ENCODE measurements at regions not wholly inside any gene's neighbourhood (a gene's known extent, or its start where the extent isn't known, plus 50 kb on each side); places are given as distances from the start of the nearest gene placed in this dataset.

DNA sequence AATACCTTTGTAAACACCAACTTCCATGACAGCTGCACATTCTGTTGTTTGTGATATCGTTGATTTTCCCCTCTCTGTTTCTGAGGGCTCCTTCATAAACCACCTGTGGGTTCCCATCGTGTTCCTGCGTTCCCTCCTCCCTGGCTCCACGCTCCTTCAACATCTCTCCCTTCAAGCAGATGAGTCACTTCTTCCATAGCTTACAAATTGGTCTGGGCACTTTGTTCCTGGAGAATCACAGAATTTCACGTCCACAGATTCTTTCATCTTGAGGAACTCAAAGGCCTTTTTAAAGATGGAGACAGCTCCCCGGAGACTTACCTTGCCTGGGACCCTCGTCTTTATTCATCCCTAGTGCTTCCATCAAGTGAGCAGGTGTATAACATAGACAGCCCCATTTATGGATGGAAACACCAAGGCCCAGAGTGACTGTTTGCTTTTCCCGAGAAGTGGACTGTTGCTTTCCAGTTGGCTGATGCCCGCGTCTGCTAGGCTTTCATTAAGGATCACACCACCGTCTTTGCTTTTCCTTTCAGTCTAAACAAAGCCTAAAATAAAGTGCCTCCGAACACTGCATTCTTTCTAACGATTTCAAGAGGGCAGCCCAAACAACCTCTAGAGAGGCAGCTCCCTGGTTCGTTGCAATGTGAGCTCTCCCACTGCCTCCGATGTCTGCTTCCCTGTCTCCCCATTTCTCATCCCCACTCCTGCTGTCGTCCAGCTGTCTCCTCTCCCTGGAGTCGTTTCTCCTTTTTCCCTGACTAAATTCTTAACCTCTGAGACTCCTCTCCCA is 146.3 kb upstream of the STX18 start:
- Histone ChIP-seq H3K9me3 (no peaks in the 10 kb centered on the region), H3K27me3 (no peaks in the 10 kb centered on the region), H3K4me3 (no peak overlapping the region), H3K4me1 (no peaks in the 10 kb centered on the region), H3K27ac (no peak overlapping the region), H3K36me3 (no peaks in the 10 kb centered on the region)
- in situ Hi-C loops (cut with MboI; ENCODE audit: low pct_ligation_motif_present in 1 of 4, low pct_unique_long_range_greater_than_20kb in 1 of 4, low sequenced_read_pairs in 3 of 4), result no loop called here
- 63 to 74% methylated on average over 16 to 17 of the region's 17 CpGs for WGBS, 2 donors (ENCODE audit: low coverage in 1 of 2)
- no peak for DNase-seq
- TF ChIP-seq POLR2AphosphoS5 (IDR thresholded peaks at IDR 0.05), result no peak
- TF ChIP-seq POLR2A (IDR thresholded peaks at IDR 0.05), result no peak
- TF ChIP-seq, protein P1, sequence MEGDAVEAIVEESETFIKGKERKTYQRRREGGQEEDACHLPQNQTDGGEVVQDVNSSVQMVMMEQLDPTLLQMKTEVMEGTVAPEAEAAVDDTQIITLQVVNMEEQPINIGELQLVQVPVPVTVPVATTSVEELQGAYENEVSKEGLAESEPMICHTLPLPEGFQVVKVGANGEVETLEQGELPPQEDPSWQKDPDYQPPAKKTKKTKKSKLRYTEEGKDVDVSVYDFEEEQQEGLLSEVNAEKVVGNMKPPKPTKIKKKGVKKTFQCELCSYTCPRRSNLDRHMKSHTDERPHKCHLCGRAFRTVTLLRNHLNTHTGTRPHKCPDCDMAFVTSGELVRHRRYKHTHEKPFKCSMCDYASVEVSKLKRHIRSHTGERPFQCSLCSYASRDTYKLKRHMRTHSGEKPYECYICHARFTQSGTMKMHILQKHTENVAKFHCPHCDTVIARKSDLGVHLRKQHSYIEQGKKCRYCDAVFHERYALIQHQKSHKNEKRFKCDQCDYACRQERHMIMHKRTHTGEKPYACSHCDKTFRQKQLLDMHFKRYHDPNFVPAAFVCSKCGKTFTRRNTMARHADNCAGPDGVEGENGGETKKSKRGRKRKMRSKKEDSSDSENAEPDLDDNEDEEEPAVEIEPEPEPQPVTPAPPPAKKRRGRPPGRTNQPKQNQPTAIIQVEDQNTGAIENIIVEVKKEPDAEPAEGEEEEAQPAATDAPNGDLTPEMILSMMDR (IDR thresholded peaks at IDR 0.05), result no peak
- TF ChIP-seq EP300 (IDR thresholded peaks at IDR 0.05; ENCODE audit: low read depth), result no peak
- intact Hi-C loops (cut with DNase I; ENCODE audit: low total_unique reads), result no loop called here

GRCh38 chr4:4687100-4687499 is 145.3 kb upstream of the STX18 start:
- intact Hi-C loops (cut with DNase I; ENCODE audit: low total_unique reads), result no loop called here
- no peak for DNase-seq
- in situ Hi-C loops (cut with MboI; ENCODE audit: low pct_ligation_motif_present in 1 of 4, low pct_unique_long_range_greater_than_20kb in 1 of 4, low sequenced_read_pairs in 3 of 4), result no loop called here
- TF ChIP-seq POLR2AphosphoS5 (IDR thresholded peaks at IDR 0.05) (no peak), POLR2A (IDR thresholded peaks at IDR 0.05) (no peak), EP300 (IDR thresholded peaks at IDR 0.05; ENCODE audit: low read depth) (no peak)
- TF ChIP-seq, protein P1 (IDR thresholded peaks at IDR 0.05), result no peak
- H3K36me3 ChIP-seq, result no peaks in the 10 kb centered on the region
- WGBS, 2 donors (ENCODE audit: low coverage in 1 of 2), result 100% methylated on average over 3 to 4 of the region's 4 CpGs
- no peaks in the 10 kb centered on the region for H3K4me1 ChIP-seq
- H3K9me3 ChIP-seq, result no peaks in the 10 kb centered on the region
- no peak overlapping the region for H3K4me3 ChIP-seq
- no peaks in the 10 kb centered on the region for H3K27me3 ChIP-seq
- H3K27ac ChIP-seq, result no peak overlapping the region

GRCh38 chr4:4685810-4686795 is 144.3 kb upstream of the STX18 start:
- Histone ChIP-seq H3K27ac (no peak overlapping the region), H3K4me3 (no peak overlapping the region), H3K27me3 (no peaks in the 10 kb centered on the region), H3K36me3 (no peaks in the 10 kb centered on the region), H3K4me1 (no peaks in the 10 kb centered on the region), H3K9me3 (no peaks in the 10 kb centered on the region)
- in situ Hi-C loops (cut with MboI; ENCODE audit: low pct_ligation_motif_present in 1 of 4, low pct_unique_long_range_greater_than_20kb in 1 of 4, low sequenced_read_pairs in 3 of 4), result no loop called here
- intact Hi-C loops (cut with DNase I; ENCODE audit: low total_unique reads), result no loop called here
- 82% methylated on average over 10 of the region's 10 CpGs; no CpG with 5 or more reads in 1 of the 2 donors for WGBS, 2 donors (ENCODE audit: low coverage in 1 of 2)
- DNase-seq, result no peak
- TF ChIP-seq EP300 (IDR thresholded peaks at IDR 0.05; ENCODE audit: low read depth) (no peak), POLR2AphosphoS5 (IDR thresholded peaks at IDR 0.05) (no peak), POLR2A (IDR thresholded peaks at IDR 0.05) (no peak)
- TF ChIP-seq, protein P1 (IDR thresholded peaks at IDR 0.05), result no peak

DNA sequence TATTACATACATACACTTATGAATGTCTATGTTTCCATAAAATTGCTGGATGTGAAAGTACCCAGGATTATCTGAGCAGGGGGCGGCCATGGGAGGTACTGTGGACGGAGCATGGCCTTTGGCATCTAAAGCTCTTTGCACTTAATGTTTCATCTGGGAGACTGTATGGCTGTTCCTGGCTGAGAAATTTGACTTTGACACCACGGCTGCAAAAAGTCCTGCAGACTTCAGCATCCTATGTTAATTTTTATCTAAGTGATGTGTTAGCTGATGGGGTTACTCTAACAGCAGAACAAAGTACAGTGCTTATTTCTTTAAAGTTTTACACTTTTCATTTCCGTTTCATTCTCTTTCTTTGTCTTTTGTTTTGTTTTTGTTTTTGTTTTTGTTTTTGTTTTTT is 139.8 kb upstream of the STX18 start:
- Histone ChIP-seq H3K4me3 (no peak overlapping the region), H3K9me3 (no peaks in the 10 kb centered on the region), H3K4me1 (no peaks in the 10 kb centered on the region), H3K27me3 (no peaks in the 10 kb centered on the region), H3K27ac (no peak overlapping the region), H3K36me3 (no peaks in the 10 kb centered on the region)
- 95% methylated on average over 4 of the region's 4 CpGs for WGBS, 2 donors (ENCODE audit: low coverage in 1 of 2)
- intact Hi-C loops (cut with DNase I; ENCODE audit: low total_unique reads), result no loop called here
- in situ Hi-C loops (cut with MboI; ENCODE audit: low pct_ligation_motif_present in 1 of 4, low pct_unique_long_range_greater_than_20kb in 1 of 4, low sequenced_read_pairs in 3 of 4), result no loop called here
- no peak for TF ChIP-seq POLR2A (IDR thresholded peaks at IDR 0.05)
- TF ChIP-seq POLR2AphosphoS5 (IDR thresholded peaks at IDR 0.05), result no peak
- TF ChIP-seq EP300 (IDR thresholded peaks at IDR 0.05; ENCODE audit: low read depth), result no peak
- TF ChIP-seq, protein P1 (IDR thresholded peaks at IDR 0.05), result no peak
- no peak for DNase-seq
